A673 (cell line): ENCODE measurements at regions not wholly inside any gene's neighbourhood (a gene's known extent, or its start where the extent isn't known, plus 50 kb on each side); places are given as distances from the start of the nearest gene placed in this dataset.

Experiments used
- BruUV-seq: library from RNA; stranded (reverse); fragments of 400-500 nt; replicated peaks from 2 replicates; lab custom pipeline; 2021; lab: Mats Ljungman, UMichigan
- CTCF ChIA-PET: fragments of 300-600 bp; sonication (Branson Sonifier 250); formaldehyde crosslinking; loops from one replicate; lab custom pipeline; 2022; ENCODE audit warnings: antibody characterized with exemption; lab: Charles Lee
- POLR2A ChIA-PET: fragments of 300-600 bp; sonication (Branson Sonifier 250); formaldehyde crosslinking; loops from one replicate; lab custom pipeline; 2022; ENCODE audit warnings: antibody characterized with exemption; ENCODE audit not compliant: low non-redundant PET; lab: Charles Lee
- DNase-seq: peaks from one replicate; pipeline ENCODE4 v3.0.0-alpha.2; 2015; ENCODE audit warnings: low spot score
- H3K27ac ChIP-seq: fragments of 200-600 bp; sonication (generic); 2 replicates; pipeline ENCODE4 v1.5.1; 2016; ENCODE audit warnings: mixed run types, low read depth, mild to moderate bottlenecking, mixed read lengths, antibody characterized with exemption, low read length; ENCODE audit not compliant: poor library complexity, severe bottlenecking
- H3K27me3 ChIP-seq: fragments of 200-600 bp; sonication (generic); replicated peaks from 2 replicates; pipeline ENCODE4 v1.6.1; 2017; ENCODE audit warnings: mixed run types, low read depth, mild to moderate bottlenecking, mixed read lengths, antibody characterized with exemption, low read length; ENCODE audit not compliant: insufficient read depth, poor library complexity
- H3K36me3 ChIP-seq: fragments of 200-600 bp; sonication (generic); 2 replicates; pipeline ENCODE4 v1.6.1; 2016; ENCODE audit warnings: mixed run types, mild to moderate bottlenecking, mixed read lengths, antibody characterized with exemption, low read length; ENCODE audit not compliant: insufficient read depth, poor library complexity, severe bottlenecking
- H3K4me1 ChIP-seq: fragments of 200-600 bp; sonication (generic); 2 replicates; pipeline ENCODE4 v1.6.1; 2017; ENCODE audit warnings: mixed run types, mild to moderate bottlenecking, mixed read lengths, antibody characterized with exemption, low read length; ENCODE audit not compliant: insufficient read depth, poor library complexity, severe bottlenecking
- H3K4me3 ChIP-seq: fragments of 200-600 bp; sonication (generic); 2 replicates; pipeline ENCODE4 v1.5.1; 2016; ENCODE audit warnings: low read depth, mixed run types, mild to moderate bottlenecking, mixed read lengths, low read length; ENCODE audit not compliant: poor library complexity, severe bottlenecking
- H3K9me3 ChIP-seq: fragments of 200-600 bp; sonication (generic); 2 replicates; pipeline ENCODE4 v1.6.1; 2016; ENCODE audit warnings: mixed run types, low read depth, mild to moderate bottlenecking, mixed read lengths, antibody characterized with exemption, low read length; ENCODE audit not compliant: poor library complexity, severe bottlenecking
- CTCF ChIP-seq: fragments of 300-800, 200-600 bp; sonication (generic); conservative IDR thresholded peaks from 2 replicates; pipeline ENCODE4 v1.5.1; 2017; ENCODE audit warnings: low read depth, mild to moderate bottlenecking, antibody characterized with exemption, low read length, moderate library complexity, mixed read lengths
- EZH2 ChIP-seq: fragments of 200-600 bp; sonication (generic); IDR thresholded peaks from 2 replicates; pipeline ENCODE4 v1.6.1; 2017; ENCODE audit warnings: borderline replicate concordance, low read depth, mild to moderate bottlenecking, mixed read lengths, antibody characterized with exemption, low read length; ENCODE audit not compliant: poor library complexity, severe bottlenecking
- intact Hi-C: fragments of 100-400 bp; cut with micrococcal nuclease; formaldehyde crosslinking; loops from one replicate; pipeline ENCODE4 v1.10.0; 2022; ENCODE audit not compliant: unreplicated experiment

GRCh38 chr5:62742207-62742606, 163.6 kb downstream of the LRRC70 start:
- Histone ChIP-seq H3K27me3 (no peaks in the 10 kb centered on the region), H3K9me3 (no peaks in the 10 kb centered on the region), H3K36me3 (no peaks in the 10 kb centered on the region), H3K4me1 (no peaks in the 10 kb centered on the region), H3K27ac (no peak overlapping the region), H3K4me3 (no peak overlapping the region)
- POLR2A ChIA-PET, result no interaction called here
- no peak for DNase-seq
- CTCF ChIA-PET, result no interaction called here
- TF ChIP-seq CTCF, result no peak
- TF ChIP-seq EZH2, result no peak
- no TSS peak for BruUV-seq
- intact Hi-C loops, result no loop called here

GRCh38 chr5:62741761-62742160, 163.1 kb downstream of the LRRC70 start:
- no TSS peak for BruUV-seq
- ChIA-PET POLR2A (no interaction called here), CTCF (no interaction called here)
- no peaks in the 10 kb centered on the region for H3K36me3 ChIP-seq
- TF ChIP-seq CTCF (no peak), EZH2 (no peak)
- no peak overlapping the region for H3K4me3 ChIP-seq
- H3K27me3 ChIP-seq, result no peaks in the 10 kb centered on the region
- H3K9me3 ChIP-seq, result no peaks in the 10 kb centered on the region
- no peak overlapping the region for H3K27ac ChIP-seq
- intact Hi-C loops, result no loop called here
- H3K4me1 ChIP-seq, result no peaks in the 10 kb centered on the region
- no peak for DNase-seq

- Histone ChIP-seq H3K27ac (no peak overlapping the region), H3K9me3 (no peaks in the 10 kb centered on the region), H3K27me3 (no peaks in the 10 kb centered on the region), H3K4me3 (no peak overlapping the region), H3K4me1 (no peaks in the 10 kb centered on the region), H3K36me3 (no peaks in the 10 kb centered on the region)
- intact Hi-C loops, result no loop called here
- peak; percentile 3 for DNase-seq
- no peak for TF ChIP-seq EZH2
- no TSS peak for BruUV-seq
- POLR2A ChIA-PET, result no interaction called here
- CTCF ChIA-PET, result no interaction called here
Measured at GRCh38 chr5:62737766-62738165, 159.1 kb downstream of the LRRC70 start.

GRCh38 chr5:62732677-62733121, 154.1 kb downstream of the LRRC70 start:
- POLR2A ChIA-PET, result no interaction called here
- no peak for DNase-seq
- intact Hi-C loops, result no loop called here
- Histone ChIP-seq H3K9me3 (no peaks in the 10 kb centered on the region), H3K27me3 (no peaks in the 10 kb centered on the region), H3K4me1 (no peaks in the 10 kb centered on the region), H3K36me3 (no peaks in the 10 kb centered on the region), H3K27ac (no peak overlapping the region), H3K4me3 (no peak overlapping the region)
- BruUV-seq, result no TSS peak
- TF ChIP-seq CTCF (no peak), EZH2 (no peak)
- CTCF ChIA-PET, result no interaction called here
